Adrenal gland (tissue), 9 donors: ENCODE measurements at regions not wholly inside any gene's neighbourhood (a gene's known extent, or its start where the extent isn't known, plus 50 kb on each side); places are given as distances from the start of the nearest gene placed in this dataset.

Experiments used
- DNase-seq, 7 donors: peaks; one replicate each; pipeline ENCODE4 v3.0.0-alpha.2; 2019 to 2020
- H3K27ac ChIP-seq, 5 donors: fragments of 200-600 bp; sonication (generic) in 4 of 5; 1 replicate in 3 of 5; 2 replicates in 2 of 5; pipeline versions ENCODE4 v1.5.1 to v1.8.0; 2016 to 2020; ENCODE audit warnings: mild to moderate bottlenecking in 1 of 5
- H3K27me3 ChIP-seq: fragments of 200-600 bp; 2 replicates; pipeline ENCODE4 v1.8.0; 2021
- H3K36me3 ChIP-seq, 2 donors: fragments of 200-600 bp; replicated peaks in 1 of 2; 1 replicate in 1 of 2; 2 replicates in 1 of 2; pipeline versions ENCODE4 v1.5.1 to v1.8.0; 2018 to 2022
- H3K4me1 ChIP-seq, 2 donors: fragments of 200-600 bp; replicated peaks in 1 of 2; 1 replicate in 1 of 2; 2 replicates in 1 of 2; pipeline versions ENCODE4 v1.5.1 to v1.8.0; 2018 to 2021
- H3K4me3 ChIP-seq, 4 donors: fragments of 200-600 bp; sonication (generic) in 3 of 4; one replicate each; pipeline ENCODE4 v1.5.1; 2016 to 2018
- H3K9me3 ChIP-seq, 3 donors: fragments of 200-600 bp; sonication (generic) in 1 of 3; replicated peaks in 1 of 3; 1 replicate in 2 of 3; 2 replicates in 1 of 3; pipeline versions ENCODE4 v1.5.1 to v1.8.0; 2016 to 2021
- CTCF ChIP-seq, 6 experiments: fragments of 450-650 bp in 4 of 6; fragments of 200-600 bp in 2 of 6; sonication (generic) in 1 of 6; IDR thresholded peaks; 1 replicate in 5 of 6; 2 replicates in 1 of 6; pipeline versions ENCODE4 v1.5.1 to v1.8.0; 2016 to 2021; ENCODE audit warnings: antibody characterized with exemption in 6 of 6, mild to moderate bottlenecking in 2 of 6, moderate library complexity in 1 of 6
- POLR2A ChIP-seq, 2 donors: fragments of 450-650 bp; IDR thresholded peaks; one replicate each; pipeline ENCODE4 v1.6.1; 2017; ENCODE audit warnings: antibody characterized with exemption in 2 of 2, mild to moderate bottlenecking in 2 of 2, moderate library complexity in 1 of 2
- WGBS, 4 donors: extraction: QIAGEN DNeasy Blood & Tissue Kit in 2 of 4; methylation state at CpG; one replicate each; pipeline versions ENCODE4 v1.1.5 to v1.1.7; 2013 to 2017; 5-methylcytosine and 5-hydroxymethylcytosine counted together
- intact Hi-C, 2 donors: fragments of 100-400 bp; cut with DNase I; formaldehyde crosslinking; loops; one replicate each; pipeline versions ENCODE4 v1.14.1 to v1.15.0; 2022 to 2023
- donor health status: healthy with polysubstance abuse.
- donor health status: Bipolar disorder and iron deficiency.
- donor health status: DM: yes; HTN: yes; CAD: no.
- donor health status: DM: no; HTN: no; CAD: no.
- donor health status: DM: no; HTN: no; CAD: no.

GRCh38 chr1:5375481-5375880, 616.7 kb downstream of the NPHP4 start:
- TF ChIP-seq POLR2A (IDR thresholded peaks at IDR 0.05) (no peak), CTCF (IDR thresholded peaks at IDR 0.05) (no peak)
- Histone ChIP-seq H3K27ac (no peak overlapping the region), H3K4me1 (no peaks in the 10 kb centered on the region), H3K36me3 (no peaks in the 10 kb centered on the region), H3K27me3 (peaks cover 5% of the 10 kb centered on the region), H3K9me3 (no peaks in the 10 kb centered on the region), H3K4me3 (no peak overlapping the region)
- intact Hi-C loops: no loop called here
- WGBS, 4 donors: 30 to 53% (median 44%) methylated on average over 5 to 6 of the region's 6 CpGs
- no peak for DNase-seq

- 74 to 95% (median 76%) methylated on average over 3 to 4 of the region's 4 CpGs for WGBS, 4 donors
- DNase-seq: no peak
- intact Hi-C loops: no loop called here
Measured at GRCh38 chr1:5374192-5374591, 618.0 kb downstream of the NPHP4 start.

GRCh38 chr1:5373281-5373680, 618.9 kb downstream of the NPHP4 start:
- TF ChIP-seq CTCF (IDR thresholded peaks at IDR 0.05) (no peak), POLR2A (IDR thresholded peaks at IDR 0.05) (no peak)
- Histone ChIP-seq H3K27me3 (no peaks in the 10 kb centered on the region), H3K4me1 (no peaks in the 10 kb centered on the region), H3K27ac (no peak overlapping the region), H3K9me3 (no peaks in the 10 kb centered on the region), H3K36me3 (no peaks in the 10 kb centered on the region), H3K4me3 (no peak overlapping the region)
- no peak for DNase-seq
- intact Hi-C loops: no loop called here
- 90 to 93% (median 91%) methylated on average over 3 to 4 of the region's 4 CpGs for WGBS, 4 donors

More at GRCh38 chr1:5374192-5374591, 618.0 kb downstream of the NPHP4 start:
- TF ChIP-seq CTCF (IDR thresholded peaks at IDR 0.05): no peak
- TF ChIP-seq POLR2A (IDR thresholded peaks at IDR 0.05): no peak
- no peak overlapping the region for H3K27ac ChIP-seq
- no peaks in the 10 kb centered on the region for H3K9me3 ChIP-seq
- no peaks in the 10 kb centered on the region for H3K4me1 ChIP-seq
- no peaks in the 10 kb centered on the region for H3K27me3 ChIP-seq
- no peaks in the 10 kb centered on the region for H3K36me3 ChIP-seq
- no peak overlapping the region for H3K4me3 ChIP-seq

- WGBS, 4 donors: 61 to 71% (median 64%) methylated on average over 7 of the region's 7 CpGs
Measured at GRCh38 chr1:5371270-5371669, 621.0 kb downstream of the NPHP4 start.

More at GRCh38 chr1:5371270-5371669, 621.0 kb downstream of the NPHP4 start:
- TF ChIP-seq CTCF (IDR thresholded peaks at IDR 0.05) (no peak), POLR2A (IDR thresholded peaks at IDR 0.05) (no peak)
- Histone ChIP-seq H3K4me1 (no peaks in the 10 kb centered on the region), H3K9me3 (no peaks in the 10 kb centered on the region), H3K4me3 (no peak overlapping the region), H3K27me3 (no peaks in the 10 kb centered on the region), H3K36me3 (no peaks in the 10 kb centered on the region), H3K27ac (no peak overlapping the region)
- no peak for DNase-seq
- intact Hi-C loops: no loop called here
